C1 segment of cervical spinal cord (tissue), 14 donors: ENCODE measurements at regions not wholly inside any gene's neighbourhood (a gene's known extent, or its start where the extent isn't known, plus 50 kb on each side); places are given as distances from the start of the nearest gene placed in this dataset.
"Not testable (repeated sequence)": the region's sequence is repeated elsewhere in the genome, so short reads cannot be mapped to it uniquely, and the experiment has no call there.

Experiments
- DNase-seq, 14 donors: peaks; one replicate each; lab custom pipeline; 2025; lab: John Stamatoyannopoulos, UW

DNA sequence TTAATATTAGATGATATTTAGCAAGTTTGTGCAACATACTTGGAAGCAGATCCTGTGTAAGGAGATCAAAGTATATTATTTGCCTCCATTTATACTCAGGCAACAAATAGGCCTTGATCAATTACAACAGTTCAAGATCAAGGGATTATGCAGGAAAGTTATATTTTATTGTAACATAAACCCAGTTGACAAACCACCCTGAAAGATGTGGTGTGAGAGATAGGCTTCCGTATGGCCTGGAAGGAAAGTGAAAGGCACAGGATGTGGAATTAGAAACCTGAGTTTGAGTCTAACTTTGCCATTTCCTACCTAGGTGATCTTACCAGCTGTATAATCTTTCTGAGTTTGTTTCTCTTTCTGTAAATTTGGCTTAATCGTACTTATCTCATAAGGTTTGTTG lies 284.1 kb downstream of the BMP4 start:
- no peak for DNase-seq

DNA sequence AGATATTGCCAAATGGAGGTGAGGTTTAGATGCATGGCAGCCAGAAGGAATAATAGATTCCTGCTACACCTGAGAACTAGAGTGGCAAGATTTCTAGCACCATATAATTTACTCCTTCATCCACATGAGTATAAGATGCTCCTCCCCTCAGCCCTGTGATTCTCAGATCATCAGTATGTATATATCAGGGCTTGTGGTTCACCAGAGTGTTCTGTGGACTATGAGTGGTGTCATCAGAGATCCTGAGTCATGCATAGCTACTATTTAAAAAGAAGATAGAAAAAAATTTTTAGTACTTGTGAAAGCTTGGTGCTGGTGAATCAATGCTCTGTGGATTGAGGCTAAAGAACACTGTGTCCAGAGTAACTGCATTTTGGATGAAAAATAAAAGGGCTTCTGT lies 285.9 kb downstream of the BMP4 start:
- no peak for DNase-seq

DNA sequence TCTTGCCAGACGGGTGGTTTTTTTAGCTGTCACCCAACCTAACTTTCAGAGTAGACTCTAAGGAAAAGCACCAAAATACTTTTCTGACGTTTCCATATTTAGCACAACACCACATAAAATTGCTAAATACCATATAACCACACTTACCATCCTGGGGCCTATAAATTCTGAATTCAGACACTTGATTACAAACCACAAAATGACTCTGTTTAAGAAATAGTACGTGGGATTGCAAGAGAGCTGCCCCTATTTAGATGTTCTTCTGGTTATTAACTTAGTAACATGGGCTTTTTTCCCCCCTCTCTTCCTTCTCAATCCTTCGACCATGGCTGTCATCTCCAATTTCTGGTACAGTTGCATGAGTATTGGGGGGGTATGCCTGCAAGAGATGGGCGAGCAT lies 287.7 kb downstream of the BMP4 start:
- DNase-seq, result no peak

DNA sequence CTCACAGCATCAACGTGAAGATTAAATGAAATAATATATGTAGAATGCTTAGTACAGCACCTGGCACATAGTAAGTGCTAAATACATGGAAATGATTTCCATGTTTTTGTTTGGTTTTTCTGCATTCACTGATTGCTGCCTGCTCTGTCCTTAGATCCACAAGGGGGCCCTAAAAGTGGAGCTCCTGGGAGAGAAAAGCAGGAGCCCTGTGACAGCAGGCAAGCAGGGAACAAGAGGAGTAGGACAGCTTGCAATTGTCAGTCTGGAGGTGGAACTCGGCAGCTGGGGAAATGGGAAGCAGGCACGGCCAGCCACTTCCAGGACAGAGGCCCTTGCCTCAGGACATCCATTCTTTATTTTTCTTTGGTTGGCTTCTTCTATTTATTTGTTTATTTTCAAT lies 292.9 kb downstream of the BMP4 start:
- peak in 3 of 14 donors; percentile 1 to 27 (median 2) for DNase-seq

DNA sequence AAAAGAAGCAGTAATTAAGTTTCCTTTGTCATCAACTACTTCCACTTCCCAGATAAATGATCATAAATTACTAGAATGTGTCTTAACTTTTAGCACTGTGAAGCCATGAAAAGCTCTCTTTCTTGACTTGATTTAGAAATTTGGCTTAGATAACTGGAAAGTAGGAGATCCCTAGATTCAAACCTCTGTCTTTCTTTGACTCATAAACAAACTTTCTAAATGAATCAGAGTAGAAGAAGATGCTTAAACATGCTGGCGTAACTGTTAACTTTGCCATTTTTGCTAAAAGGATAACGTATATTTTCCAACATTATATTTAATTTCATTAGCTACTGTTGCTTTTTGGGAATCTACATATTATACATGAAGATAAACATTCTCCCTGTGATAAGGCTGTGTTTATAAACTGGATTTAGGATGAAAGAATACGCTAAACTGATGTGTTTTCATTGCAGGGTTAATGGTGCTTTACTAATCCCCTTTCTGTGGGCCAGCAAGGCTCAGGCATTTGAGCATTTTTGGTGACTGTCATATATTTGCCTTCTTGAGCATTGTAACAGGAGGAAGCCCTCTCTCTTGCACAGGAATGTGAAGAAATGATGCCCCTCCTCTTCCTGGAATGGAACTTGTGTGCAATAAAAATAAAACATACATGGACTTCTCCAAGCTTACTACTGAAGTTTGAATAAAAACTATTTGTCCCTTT lies 301.4 kb downstream of the BMP4 start:
- DNase-seq, result no peak

DNA sequence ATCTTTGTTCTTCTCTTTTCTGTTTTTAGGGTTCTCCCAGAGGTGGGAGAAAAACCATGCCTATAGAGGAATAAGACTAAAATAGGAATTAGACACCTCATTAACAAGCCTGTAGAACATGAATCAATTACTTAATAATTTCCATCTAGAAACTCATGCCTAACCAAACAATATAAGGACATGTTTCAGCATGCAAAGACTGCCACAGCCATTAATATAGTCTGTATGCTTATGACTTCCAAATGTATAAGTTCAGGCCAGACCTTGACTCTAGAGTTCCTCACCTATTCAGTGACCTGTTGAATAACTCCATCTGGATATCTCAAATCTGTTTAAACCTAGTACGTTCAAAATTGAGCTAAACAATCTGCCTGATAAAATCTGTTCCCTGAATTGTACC lies 304.6 kb downstream of the BMP4 start:
- DNase-seq, result no peak

DNA sequence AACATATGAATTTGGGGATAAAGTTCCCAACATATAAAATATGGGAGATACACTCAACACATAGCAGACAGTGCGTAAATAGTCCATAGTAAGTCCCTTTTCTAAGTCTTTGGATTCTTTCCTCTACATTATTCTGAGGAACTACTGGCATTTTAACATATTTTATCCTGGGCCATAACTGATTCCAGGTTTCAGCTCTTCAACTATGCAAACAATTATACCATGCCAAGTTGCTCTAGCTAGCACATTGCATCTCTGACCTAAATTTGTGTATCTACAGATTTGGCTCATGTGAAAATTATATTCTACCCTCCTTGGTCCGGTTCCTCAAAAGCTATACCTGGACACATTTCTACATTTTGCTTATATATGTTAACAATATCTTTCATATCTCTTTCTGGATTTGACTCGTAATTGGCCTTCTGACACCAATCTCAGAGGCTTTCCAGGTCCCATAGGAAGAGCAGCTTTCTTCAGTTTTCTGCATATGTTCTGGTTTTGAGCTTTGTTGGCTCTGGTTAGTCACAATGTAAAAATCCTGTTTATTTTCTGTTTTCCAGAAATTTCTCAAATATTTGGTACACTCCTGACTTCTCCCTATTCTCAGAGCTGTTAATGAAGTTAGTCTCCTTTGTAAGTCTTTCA lies 305.4 kb downstream of the BMP4 start:
- DNase-seq, result no peak

DNA sequence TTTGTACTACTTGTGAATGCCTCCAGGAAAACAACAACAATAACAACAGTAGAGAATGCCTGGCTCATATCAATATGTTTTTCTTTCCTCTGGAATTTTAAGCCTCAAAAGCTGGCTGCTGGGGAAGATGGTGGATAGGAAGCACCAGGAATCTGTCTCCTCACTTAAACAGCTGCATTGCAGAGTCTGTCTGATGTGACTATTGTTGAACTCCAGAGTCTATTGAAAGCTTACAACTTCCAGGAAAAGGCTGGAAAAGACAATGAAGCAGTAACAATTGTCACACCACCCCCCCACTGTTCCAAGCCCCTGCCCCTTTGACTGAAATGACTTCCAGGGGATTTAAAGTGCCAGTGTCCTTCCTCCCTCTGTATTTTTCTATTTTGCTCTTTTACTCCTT lies 309.7 kb downstream of the BMP4 start:
- no peak for DNase-seq

DNA sequence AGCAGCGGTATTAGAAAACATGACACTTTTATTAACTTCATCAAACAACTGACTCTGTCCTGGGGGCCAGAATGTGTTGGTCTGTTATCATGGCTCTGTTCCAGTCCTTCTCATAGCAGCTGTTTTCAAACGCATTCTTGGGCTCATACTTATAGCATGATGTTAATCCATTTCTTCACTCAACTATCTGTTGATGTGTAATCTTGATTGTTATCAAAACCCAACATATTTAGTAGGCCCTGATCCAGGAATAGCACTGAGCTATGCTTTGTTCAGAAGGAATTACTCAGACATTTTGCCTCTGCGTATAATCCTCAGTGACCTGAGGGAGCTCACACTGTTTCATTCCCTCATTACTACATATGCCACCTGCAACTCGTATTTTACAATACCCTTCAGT lies 315.9 kb downstream of the BMP4 start:
- no peak for DNase-seq

DNA sequence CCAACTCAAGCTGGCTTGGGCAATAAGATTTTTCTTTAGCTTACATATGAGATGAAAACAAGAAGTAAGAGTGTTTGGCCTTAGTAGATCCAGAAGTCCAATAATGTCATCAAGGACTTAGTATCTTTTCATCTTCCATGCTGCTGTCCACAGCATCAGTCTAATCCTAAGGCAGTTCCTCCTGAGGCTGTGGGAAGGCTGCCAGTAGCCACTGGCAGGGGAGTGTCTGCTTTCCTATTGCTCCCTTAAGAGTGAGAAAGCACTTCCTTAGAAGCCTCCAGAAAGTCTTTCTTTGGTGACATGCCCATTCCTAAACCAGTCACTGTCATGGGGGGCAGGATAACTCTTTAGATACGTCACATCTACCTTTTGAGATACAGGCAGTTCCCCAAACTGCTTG lies 317.7 kb downstream of the BMP4 start:
- no peak for DNase-seq

DNA sequence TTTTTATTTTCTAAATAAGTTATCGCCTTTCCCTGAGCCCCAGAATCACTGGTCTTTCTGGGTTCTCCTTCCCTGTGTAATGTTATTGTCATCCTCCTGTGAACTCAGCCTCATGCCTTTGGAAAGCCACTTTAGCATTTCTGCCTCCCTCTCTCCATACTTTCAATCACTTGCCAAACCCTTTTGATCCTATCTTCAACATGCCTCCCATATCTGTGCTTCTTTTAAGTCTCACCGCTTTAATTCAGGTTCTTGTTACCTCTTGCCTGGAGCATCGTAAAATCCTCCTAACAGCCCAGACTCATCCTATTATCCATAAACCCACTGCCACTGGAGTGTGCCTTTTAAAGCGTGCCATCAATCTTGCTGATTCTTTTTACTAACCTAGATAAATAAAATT lies 321.8 kb downstream of the BMP4 start:
- no peak for DNase-seq

DNA sequence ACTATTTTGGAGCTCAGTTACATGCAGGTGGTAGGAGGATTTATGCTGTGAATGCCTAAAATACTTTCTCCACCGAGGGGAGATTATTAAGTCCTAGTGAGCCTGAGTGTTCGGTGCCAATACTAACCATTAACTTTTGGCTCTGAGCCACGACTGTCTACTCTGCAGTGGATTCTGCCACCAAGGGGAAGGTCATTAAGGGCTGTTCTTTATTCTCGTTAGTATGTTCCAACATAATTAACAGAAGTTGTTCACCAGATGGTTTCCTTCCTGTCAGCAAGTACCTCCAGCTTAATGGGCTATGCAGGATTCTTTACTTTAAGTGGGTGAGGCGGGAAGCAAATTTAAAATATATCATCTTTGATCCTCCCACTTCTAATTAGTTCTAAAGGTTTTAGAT lies 326.3 kb downstream of the BMP4 start:
- DNase-seq, result peak in 1 of 14 donors; percentile 17

DNA sequence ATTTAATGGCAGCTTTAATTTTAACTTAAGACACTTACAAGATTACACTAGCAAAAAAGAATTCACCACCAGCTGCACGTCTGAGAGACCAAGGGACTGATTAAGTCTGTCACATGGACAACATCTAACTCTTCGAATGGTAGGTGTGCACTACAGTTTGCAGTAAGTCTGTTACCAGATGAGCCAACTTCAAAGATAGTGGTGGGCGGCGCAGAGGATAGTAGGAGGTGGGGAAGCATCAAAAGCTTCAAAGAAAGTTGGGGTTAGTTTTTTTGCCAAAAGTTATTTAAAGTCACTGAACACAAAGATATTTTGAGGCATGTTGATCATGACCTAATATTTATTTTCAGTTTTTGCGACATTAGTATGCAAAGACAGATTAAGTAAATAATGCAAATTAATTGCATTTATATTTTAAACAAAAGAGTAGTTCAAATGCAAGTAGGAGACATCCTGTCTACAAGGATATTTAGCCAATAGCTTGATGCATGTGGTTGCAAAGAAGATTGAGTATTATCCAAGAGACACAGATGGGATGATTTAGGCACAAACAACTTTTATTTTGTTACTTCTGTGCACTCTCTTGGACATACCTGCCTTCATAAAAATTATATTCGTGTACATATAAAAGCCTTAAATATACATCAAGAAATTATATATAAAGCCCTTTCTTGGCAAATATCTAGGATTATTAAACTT lies 327.7 kb downstream of the BMP4 start:
- no peak for DNase-seq

DNA sequence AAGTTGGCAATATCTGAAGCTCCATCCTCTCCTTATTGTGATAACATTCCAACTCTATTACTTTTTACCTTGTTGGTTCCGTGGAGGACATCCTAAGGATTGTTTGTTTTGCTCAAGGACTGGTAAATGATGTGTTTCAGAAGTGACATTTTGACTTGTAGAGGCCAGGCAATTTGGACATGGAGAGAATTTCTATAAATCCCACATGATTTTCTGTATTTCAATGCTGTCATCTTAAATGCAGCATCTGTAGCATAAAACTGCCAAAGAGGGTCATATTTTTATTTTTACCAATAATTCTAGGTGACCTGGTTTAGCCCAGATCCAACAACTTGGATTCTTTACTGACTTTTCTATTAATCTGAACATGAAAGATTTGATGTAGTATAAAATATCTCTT lies 328.4 kb downstream of the BMP4 start:
- no peak for DNase-seq

DNA sequence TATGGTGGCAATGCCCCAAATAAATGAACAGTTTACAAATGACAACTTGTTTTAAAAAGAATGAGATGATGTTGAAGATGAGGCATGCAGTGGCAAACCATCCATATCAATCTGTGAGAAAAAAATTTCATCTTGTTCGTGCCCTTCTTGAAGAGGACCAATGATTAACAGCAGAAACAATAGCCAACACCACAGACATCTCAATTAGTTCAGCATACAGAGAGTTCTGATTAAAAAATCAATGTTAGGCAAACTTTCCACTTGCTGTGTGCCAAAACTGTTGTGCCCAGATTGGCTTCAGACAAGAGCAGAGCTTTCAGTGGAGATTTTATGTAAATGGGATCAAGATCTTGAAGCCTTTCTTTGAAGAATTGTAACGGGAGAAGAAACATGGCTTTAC lies 329.9 kb downstream of the BMP4 start:
- no peak for DNase-seq

DNA sequence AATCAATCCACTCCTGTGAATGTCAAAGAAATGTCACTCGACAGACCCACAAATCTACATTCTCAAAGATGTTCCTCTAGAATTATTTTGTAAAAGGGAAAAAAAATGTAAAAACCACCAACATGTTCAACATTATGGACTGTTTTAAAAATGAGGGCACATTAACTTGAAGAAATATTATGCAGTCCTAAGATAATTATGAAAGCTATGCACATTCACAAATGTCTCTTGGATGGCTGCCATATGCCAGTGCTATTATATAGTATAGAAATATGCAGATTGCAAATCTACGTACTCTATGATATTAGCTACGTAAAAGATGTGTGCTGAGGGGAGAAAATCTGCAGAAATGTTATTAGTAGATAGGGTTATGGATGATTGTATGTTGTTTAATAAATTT lies 334.2 kb downstream of the BMP4 start:
- no peak for DNase-seq

DNA sequence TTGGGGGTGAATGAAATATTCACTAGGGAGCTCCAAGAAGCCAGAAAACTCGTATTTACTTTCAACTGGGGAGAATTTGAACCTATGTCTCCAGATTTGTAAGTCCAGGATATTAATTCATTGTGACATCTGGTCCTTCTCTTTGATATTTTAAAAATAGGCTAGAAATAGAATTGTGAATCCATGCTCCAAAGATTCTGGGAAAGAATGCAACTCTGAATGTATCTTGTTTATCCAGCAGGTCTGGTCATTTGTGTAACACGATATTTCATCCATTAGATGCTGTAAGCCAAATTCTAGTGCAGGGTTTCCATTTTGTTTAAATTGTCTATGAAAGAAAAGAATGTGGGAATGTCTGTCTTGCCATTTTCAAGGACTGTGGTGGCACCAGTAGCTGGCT lies 334.7 kb downstream of the BMP4 start:
- no peak for DNase-seq

DNA sequence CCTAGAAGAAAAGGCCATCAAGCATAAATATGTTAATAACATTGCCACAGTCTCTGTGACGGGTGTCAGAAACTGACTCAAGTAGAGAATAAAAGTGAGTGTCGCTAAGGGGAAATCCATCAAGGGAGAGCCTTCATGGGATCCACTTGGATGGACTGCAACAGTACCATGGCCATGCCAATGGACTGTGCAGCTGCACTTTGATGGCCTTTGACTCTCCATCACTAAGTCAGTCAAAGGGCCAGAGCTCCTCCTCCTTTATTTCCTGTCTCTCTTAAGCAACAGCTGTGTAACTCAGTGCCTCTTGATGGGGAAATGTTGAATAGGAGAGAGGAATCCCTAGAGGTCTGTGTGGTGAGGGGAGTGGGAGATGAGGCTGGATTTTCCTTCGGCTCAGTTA lies 335.2 kb downstream of the BMP4 start:
- no peak for DNase-seq

DNA sequence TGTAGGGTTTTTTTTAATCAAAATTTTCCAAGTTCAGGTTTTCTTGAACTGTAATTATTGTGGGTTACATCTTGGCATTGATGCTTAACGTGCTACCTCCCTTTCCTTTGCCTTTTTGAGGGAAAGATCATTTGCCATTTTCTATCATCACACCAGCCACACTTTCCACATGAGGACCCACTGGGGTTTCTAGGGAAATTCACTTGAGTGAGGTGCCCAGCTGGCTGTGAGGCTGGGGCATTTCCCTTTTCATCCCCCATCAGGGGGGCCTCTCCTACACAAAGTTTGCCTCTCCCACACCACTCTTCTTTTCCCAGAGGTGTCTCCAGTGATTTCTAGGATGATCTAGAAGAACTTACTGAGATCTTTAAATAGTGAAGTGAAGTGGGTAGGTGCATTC lies 335.7 kb downstream of the BMP4 start:
- DNase-seq, result no peak

DNA sequence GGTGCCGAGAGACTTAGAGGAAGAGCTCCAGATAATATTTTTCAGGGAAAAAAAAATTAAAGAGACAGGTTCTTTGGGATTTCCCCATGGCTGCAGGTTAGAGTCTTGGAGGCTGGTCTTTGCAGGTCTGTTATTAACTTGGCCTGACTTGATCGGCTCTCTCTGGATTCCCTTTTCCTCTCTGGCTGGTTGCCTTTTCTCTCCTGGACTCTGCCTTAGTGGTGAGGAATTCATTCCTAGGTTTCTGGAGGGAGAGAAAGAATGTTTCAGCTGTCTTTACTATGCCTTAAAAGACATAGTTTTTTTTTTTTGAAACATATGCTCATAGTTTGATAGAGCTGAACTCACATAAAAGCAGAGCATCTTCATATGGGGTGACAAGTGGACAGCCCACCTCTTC lies 336.3 kb downstream of the BMP4 start:
- no peak for DNase-seq

DNA sequence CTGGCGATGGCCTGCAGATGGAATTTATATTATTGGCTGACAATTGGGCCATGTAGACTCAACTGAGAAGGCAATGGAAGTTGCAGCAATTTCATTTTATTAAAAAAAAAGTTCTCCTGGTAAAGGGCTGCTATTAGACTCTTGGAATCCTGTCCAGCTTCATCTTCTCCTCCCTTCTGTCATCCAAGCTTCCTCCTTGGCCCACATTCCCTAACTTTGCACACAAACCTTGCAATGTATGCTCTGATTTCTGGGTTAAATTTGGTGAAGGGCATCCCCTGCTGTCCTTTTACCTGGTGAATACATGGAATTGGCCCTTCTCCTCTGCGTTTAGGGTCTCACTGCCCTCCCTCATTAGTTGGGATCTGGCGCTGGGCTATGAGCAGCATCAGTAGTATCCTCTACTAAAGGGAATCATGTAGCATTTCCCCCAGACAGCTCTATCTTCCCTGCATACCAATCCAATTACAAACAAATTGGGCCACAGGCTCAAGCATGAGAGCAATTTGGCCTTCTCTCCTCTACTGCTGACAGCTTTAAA lies 336.9 kb downstream of the BMP4 start:
- DNase-seq, result no peak

DNA sequence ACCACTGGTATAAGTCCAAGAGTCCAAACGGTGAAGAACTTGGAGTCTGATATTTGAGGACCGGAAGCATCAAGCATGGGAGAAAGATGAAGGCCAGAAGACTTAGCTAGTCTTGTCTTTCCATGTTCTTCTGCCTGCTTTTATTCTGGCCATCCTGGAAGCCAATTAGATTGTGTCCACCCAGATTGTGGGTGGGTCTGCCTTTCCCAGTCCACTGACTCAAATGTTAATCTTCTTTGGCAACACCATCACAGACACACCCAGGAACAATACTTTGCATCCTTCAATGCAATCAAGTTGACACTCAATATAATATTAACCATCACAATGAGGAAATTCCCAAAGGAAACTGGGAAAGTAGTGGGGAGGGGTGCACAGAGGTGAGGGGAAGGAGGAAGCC lies 340.1 kb downstream of the BMP4 start:
- not testable (repeated sequence) for DNase-seq

DNA sequence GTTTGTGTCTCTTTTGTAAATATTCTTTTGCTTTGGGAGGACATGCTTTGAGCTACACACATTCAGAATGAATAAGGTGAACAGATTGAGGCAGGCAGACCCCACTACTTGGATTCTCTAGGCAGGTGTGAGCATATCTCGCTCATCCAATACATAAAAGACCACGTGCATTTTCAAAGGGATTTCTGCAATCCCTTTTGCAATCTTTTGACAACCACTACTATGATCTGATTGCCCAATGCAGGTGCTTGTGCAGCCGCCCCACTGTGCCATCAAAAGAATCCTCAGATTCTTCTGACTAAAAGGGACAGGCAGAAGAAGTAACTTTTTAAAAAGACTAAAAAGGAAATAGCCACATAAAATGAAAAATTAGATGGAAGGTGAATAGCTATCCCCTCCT lies 341.4 kb downstream of the BMP4 start:
- no peak for DNase-seq
